HG03378 (cell line): ENCODE measurements at regions not wholly inside any gene's neighbourhood (a gene's known extent, or its start where the extent isn't known, plus 50 kb on each side); places are given as distances from the start of the nearest gene placed in this dataset.

Experiments used
- ATAC-seq: cut with Tn5 transposase; IDR thresholded peaks from one replicate; pipeline ENCODE4 v1.9.1; 2021; ENCODE audit warnings: mild to moderate bottlenecking, moderate library complexity; ENCODE audit not compliant: unreplicated experiment

- no peak for ATAC-seq
These were observed 688.0 kb downstream of the KCNJ2 start for GRCh38 chr17:70857351-70857750.

GRCh38 chr17:70859829-70860228 is 690.5 kb downstream of the KCNJ2 start:
- no peak for ATAC-seq

- no peak for ATAC-seq
These were observed 693.0 kb downstream of the KCNJ2 start for GRCh38 chr17:70862295-70862694.

GRCh38 chr17:70863436-70864248 is 694.3 kb downstream of the KCNJ2 start:
- ATAC-seq: no peak

GRCh38 chr17:70865993-70866804 is 696.9 kb downstream of the KCNJ2 start:
- no peak for ATAC-seq

GRCh38 chr17:70868149-70868548 is 698.8 kb downstream of the KCNJ2 start:
- no peak for ATAC-seq

- ATAC-seq: no peak
These were observed 700.2 kb downstream of the KCNJ2 start for GRCh38 chr17:70869402-70870085.

GRCh38 chr17:70871180-70871818 is 702.0 kb downstream of the KCNJ2 start:
- no peak for ATAC-seq

GRCh38 chr17:70872103-70872502 is 702.8 kb downstream of the KCNJ2 start:
- ATAC-seq: no peak

GRCh38 chr17:70875729-70876310 is 706.5 kb downstream of the KCNJ2 start:
- no peak for ATAC-seq

GRCh38 chr17:70878879-70879278 is 709.5 kb downstream of the KCNJ2 start:
- ATAC-seq: no peak

GRCh38 chr17:70879401-70879800 is 710.1 kb downstream of the KCNJ2 start:
- no peak for ATAC-seq

- no peak for ATAC-seq
These were observed 711.8 kb downstream of the KCNJ2 start for GRCh38 chr17:70881093-70881492.

- no peak for ATAC-seq
These were observed 713.2 kb downstream of the KCNJ2 start for GRCh38 chr17:70882504-70882903.

- ATAC-seq: no peak
These were observed 717.3 kb downstream of the KCNJ2 start for GRCh38 chr17:70886648-70887047.

- ATAC-seq: no peak
These were observed 719.0 kb downstream of the KCNJ2 start for GRCh38 chr17:70888324-70888723.

GRCh38 chr17:70891306-70891705 is 722.0 kb downstream of the KCNJ2 start:
- no peak for ATAC-seq

GRCh38 chr17:70892527-70892926 is 723.2 kb downstream of the KCNJ2 start:
- no peak for ATAC-seq

GRCh38 chr17:70896843-70897242 is 727.5 kb downstream of the KCNJ2 start:
- ATAC-seq: no peak

GRCh38 chr17:70897446-70897845 is 728.1 kb downstream of the KCNJ2 start:
- no peak for ATAC-seq

- ATAC-seq: no peak
These were observed 732.5 kb downstream of the KCNJ2 start for GRCh38 chr17:70901870-70902269.
